ENCODE measurements at regions not wholly inside any gene's neighbourhood (a gene's known extent, or its start where the extent isn't known, plus 50 kb on each side); places are given as distances from the start of the nearest gene placed in this dataset.

DNA sequence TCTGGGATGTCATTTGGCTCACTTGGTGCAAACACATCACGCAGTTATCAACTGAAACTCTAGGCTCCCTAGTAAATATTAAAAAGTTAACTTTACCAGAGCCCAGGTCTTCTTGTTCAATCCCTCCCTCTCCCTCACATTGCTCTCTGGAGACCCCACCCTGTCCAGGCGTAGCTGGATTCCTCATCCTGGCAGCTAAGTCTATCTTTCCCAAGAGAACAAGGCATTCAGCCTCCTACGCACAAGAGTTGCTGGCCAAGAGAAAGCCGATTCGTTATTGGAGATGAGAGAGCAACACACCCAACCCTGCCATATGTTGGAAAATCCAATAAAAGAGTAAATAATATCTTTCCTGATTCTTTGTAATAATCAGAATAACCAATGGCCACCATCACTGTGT, 117.9 kb downstream of the SLC30A10 start:
- CTCF ChIA-PET, result no interaction called here
- POLR2A ChIA-PET, result no interaction called here
- TF ChIP-seq BHLHE40 (IDR thresholded peaks at IDR 0.05; ENCODE audit: borderline replicate concordance), result no peak
- no peak for TF ChIP-seq SUZ12 (IDR thresholded peaks at IDR 0.05)
- TF ChIP-seq TARDBP (IDR thresholded peaks at IDR 0.05), result no peak
- no peak for TF ChIP-seq CTBP1 (IDR thresholded peaks at IDR 0.05; ENCODE audit: borderline replicate concordance)
- no peak for TF ChIP-seq FOXM1 (IDR thresholded peaks at IDR 0.05; ENCODE audit: borderline replicate concordance)
- TF ChIP-seq LEF1 (IDR thresholded peaks at IDR 0.05; ENCODE audit: borderline replicate concordance), result no peak
- no peak for TF ChIP-seq HDGF (IDR thresholded peaks at IDR 0.05; ENCODE audit: borderline replicate concordance)
- no peak for TF ChIP-seq ARNT (IDR thresholded peaks at IDR 0.05)
- no peak for TF ChIP-seq ZNF384 (IDR thresholded peaks at IDR 0.05)
- no peak for TF ChIP-seq FOXK2 (IDR thresholded peaks at IDR 0.05)
- no peak for TF ChIP-seq SP1 (IDR thresholded peaks at IDR 0.05)
- no peak for TF ChIP-seq ELF4 (IDR thresholded peaks at IDR 0.05)
- no peak for TF ChIP-seq FOXA1 (IDR thresholded peaks at IDR 0.05)
- TF ChIP-seq, protein P1, sequence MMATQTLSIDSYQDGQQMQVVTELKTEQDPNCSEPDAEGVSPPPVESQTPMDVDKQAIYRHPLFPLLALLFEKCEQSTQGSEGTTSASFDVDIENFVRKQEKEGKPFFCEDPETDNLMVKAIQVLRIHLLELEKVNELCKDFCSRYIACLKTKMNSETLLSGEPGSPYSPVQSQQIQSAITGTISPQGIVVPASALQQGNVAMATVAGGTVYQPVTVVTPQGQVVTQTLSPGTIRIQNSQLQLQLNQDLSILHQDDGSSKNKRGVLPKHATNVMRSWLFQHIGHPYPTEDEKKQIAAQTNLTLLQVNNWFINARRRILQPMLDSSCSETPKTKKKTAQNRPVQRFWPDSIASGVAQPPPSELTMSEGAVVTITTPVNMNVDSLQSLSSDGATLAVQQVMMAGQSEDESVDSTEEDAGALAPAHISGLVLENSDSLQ (IDR thresholded peaks at IDR 0.05), result no peak
- no peak for TF ChIP-seq L3MBTL2 (conservative IDR thresholded peaks at IDR 0.05)
- TF ChIP-seq NFRKB (IDR thresholded peaks at IDR 0.05), result no peak
- no peak for DNase-seq (ENCODE audit: extremely low spot score)

DNA sequence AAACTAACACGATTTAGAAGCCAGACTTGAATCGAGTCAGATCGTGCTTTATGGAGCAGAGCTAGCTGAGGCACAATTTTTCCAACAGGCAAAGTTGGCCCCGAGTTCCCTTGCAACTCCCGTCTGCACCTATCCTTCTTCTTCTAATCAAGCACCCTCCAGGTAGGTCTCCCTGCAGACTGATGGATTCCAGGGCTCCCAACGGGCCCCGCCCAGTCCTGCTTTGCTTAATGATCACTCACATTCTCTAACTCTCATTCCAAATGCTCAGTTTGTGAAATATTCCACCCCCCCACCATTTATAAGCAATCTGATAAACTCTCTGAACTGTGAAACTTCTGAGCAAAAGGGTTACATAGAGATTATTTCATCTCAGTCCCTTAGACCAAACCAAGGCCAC, 119.6 kb downstream of the SLC30A10 start:
- DNase-seq (ENCODE audit: extremely low spot score), result no peak
- TF ChIP-seq BHLHE40 (IDR thresholded peaks at IDR 0.05; ENCODE audit: borderline replicate concordance) (no peak), ARNT (IDR thresholded peaks at IDR 0.05) (no peak), LEF1 (IDR thresholded peaks at IDR 0.05; ENCODE audit: borderline replicate concordance) (no peak), SUZ12 (IDR thresholded peaks at IDR 0.05) (no peak), SP1 (IDR thresholded peaks at IDR 0.05) (no peak), TARDBP (IDR thresholded peaks at IDR 0.05) (no peak), CTBP1 (IDR thresholded peaks at IDR 0.05; ENCODE audit: borderline replicate concordance) (no peak), ELF4 (IDR thresholded peaks at IDR 0.05) (no peak), L3MBTL2 (conservative IDR thresholded peaks at IDR 0.05) (no peak), ZNF384 (IDR thresholded peaks at IDR 0.05) (no peak), NFRKB (IDR thresholded peaks at IDR 0.05) (no peak), HDGF (IDR thresholded peaks at IDR 0.05; ENCODE audit: borderline replicate concordance) (no peak), FOXK2 (IDR thresholded peaks at IDR 0.05) (no peak), FOXA1 (IDR thresholded peaks at IDR 0.05) (no peak), FOXM1 (IDR thresholded peaks at IDR 0.05; ENCODE audit: borderline replicate concordance) (no peak)
- TF ChIP-seq, protein P1 (IDR thresholded peaks at IDR 0.05), result no peak
- CTCF ChIA-PET, result interaction anchor here (0.6 kb wide), 1 partner anchor 190 kb away, joined by 3 read pairs; no protein-coding TSS in a partner anchor
- POLR2A ChIA-PET, result no interaction called here

DNA sequence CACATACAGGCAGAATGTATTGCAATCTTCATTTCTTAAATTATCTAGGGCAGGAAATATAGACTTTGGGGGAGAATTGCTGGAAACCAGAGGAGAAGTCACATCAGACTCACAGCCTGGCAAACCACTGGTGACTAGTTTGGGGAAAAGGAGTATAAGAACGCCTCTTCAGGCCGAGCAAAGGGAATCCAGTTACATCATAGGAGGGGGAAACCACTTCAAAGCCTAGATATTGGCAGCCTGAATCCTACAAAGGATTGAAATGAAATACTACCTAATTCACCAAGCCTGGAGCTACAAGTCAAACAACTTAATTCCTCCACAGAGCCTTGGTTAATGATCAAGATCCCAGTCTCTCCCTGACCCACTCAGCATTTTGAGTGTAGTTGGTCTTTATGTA, 121.7 kb downstream of the SLC30A10 start:
- TF ChIP-seq TARDBP (IDR thresholded peaks at IDR 0.05) (no peak), ZNF384 (IDR thresholded peaks at IDR 0.05) (no peak), FOXK2 (IDR thresholded peaks at IDR 0.05) (no peak), NFRKB (IDR thresholded peaks at IDR 0.05) (no peak), ELF4 (IDR thresholded peaks at IDR 0.05) (no peak), FOXA1 (IDR thresholded peaks at IDR 0.05) (no peak), LEF1 (IDR thresholded peaks at IDR 0.05; ENCODE audit: borderline replicate concordance) (no peak), HDGF (IDR thresholded peaks at IDR 0.05; ENCODE audit: borderline replicate concordance) (no peak), CTBP1 (IDR thresholded peaks at IDR 0.05; ENCODE audit: borderline replicate concordance) (no peak), L3MBTL2 (conservative IDR thresholded peaks at IDR 0.05) (no peak), FOXM1 (IDR thresholded peaks at IDR 0.05; ENCODE audit: borderline replicate concordance) (no peak), BHLHE40 (IDR thresholded peaks at IDR 0.05; ENCODE audit: borderline replicate concordance) (no peak)
- DNase-seq (ENCODE audit: extremely low spot score), result no peak
- CTCF ChIA-PET, result interaction anchor here (1.1 kb wide), 1 partner anchor 9 kb away, joined by 3 read pairs; no protein-coding TSS in a partner anchor
- POLR2A ChIA-PET, result no interaction called here

DNA sequence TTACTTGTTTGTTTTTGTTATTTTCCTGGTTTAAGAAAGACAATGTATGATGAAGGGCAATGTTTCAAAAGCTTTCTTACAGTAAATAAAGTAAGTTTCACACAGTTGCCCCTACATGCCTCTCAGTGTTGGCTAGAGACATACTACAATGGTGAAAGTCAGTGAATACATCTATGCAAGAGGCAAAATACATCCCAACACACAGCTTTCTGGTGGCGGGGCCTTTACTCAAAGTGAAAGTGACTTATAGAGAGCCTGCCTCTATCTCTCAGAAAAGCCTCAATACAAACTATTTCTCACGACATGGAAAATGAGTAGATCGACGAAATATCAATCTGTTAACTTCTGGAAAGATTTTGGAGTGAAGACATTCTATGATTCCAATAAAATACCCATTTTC, 122.3 kb downstream of the SLC30A10 start:
- CTCF ChIA-PET, result no interaction called here
- TF ChIP-seq TARDBP (IDR thresholded peaks at IDR 0.05) (no peak), ELF4 (IDR thresholded peaks at IDR 0.05) (no peak), FOXM1 (IDR thresholded peaks at IDR 0.05; ENCODE audit: borderline replicate concordance) (no peak), CTBP1 (IDR thresholded peaks at IDR 0.05; ENCODE audit: borderline replicate concordance) (no peak), ARNT (IDR thresholded peaks at IDR 0.05) (no peak), BHLHE40 (IDR thresholded peaks at IDR 0.05; ENCODE audit: borderline replicate concordance) (no peak), FOXA1 (IDR thresholded peaks at IDR 0.05) (no peak), SP1 (IDR thresholded peaks at IDR 0.05) (no peak), ZNF384 (IDR thresholded peaks at IDR 0.05) (no peak), SUZ12 (IDR thresholded peaks at IDR 0.05) (no peak), FOXK2 (IDR thresholded peaks at IDR 0.05) (no peak), LEF1 (IDR thresholded peaks at IDR 0.05; ENCODE audit: borderline replicate concordance) (no peak), L3MBTL2 (conservative IDR thresholded peaks at IDR 0.05) (no peak), NFRKB (IDR thresholded peaks at IDR 0.05) (no peak), HDGF (IDR thresholded peaks at IDR 0.05; ENCODE audit: borderline replicate concordance) (no peak)
- TF ChIP-seq, protein P1 (IDR thresholded peaks at IDR 0.05), result no peak
- DNase-seq (ENCODE audit: extremely low spot score), result no peak
- POLR2A ChIA-PET, result no interaction called here

DNA sequence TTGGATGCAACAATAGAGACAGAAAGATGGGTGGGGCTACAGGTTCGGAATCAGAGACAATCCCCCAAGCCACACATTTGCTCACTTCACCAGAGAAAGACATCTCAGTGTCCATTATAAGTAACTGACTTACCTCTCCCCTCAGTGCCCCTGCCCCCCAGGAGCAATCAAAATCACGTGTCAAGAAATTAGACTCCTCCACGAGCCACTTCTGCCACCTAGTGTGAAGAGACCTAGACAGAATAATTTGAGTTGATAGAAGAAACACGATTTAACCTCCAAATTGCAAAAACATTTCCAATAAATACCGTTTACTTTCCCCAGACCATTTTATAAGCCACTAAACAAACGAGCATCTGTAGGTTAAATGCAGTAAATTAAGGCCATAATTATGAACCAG, 123.2 kb downstream of the SLC30A10 start:
- TF ChIP-seq NFRKB (IDR thresholded peaks at IDR 0.05), result no peak
- no peak for TF ChIP-seq FOXA1 (IDR thresholded peaks at IDR 0.05)
- TF ChIP-seq CTBP1 (IDR thresholded peaks at IDR 0.05; ENCODE audit: borderline replicate concordance), result no peak
- TF ChIP-seq ELF4 (IDR thresholded peaks at IDR 0.05), result no peak
- TF ChIP-seq, protein P1 (IDR thresholded peaks at IDR 0.05), result no peak
- TF ChIP-seq SP1 (IDR thresholded peaks at IDR 0.05), result no peak
- TF ChIP-seq BHLHE40 (IDR thresholded peaks at IDR 0.05; ENCODE audit: borderline replicate concordance), result no peak
- TF ChIP-seq SUZ12 (IDR thresholded peaks at IDR 0.05), result no peak
- TF ChIP-seq ARNT (IDR thresholded peaks at IDR 0.05), result no peak
- TF ChIP-seq ZNF384 (IDR thresholded peaks at IDR 0.05), result no peak
- TF ChIP-seq FOXM1 (IDR thresholded peaks at IDR 0.05; ENCODE audit: borderline replicate concordance), result no peak
- no peak for TF ChIP-seq HDGF (IDR thresholded peaks at IDR 0.05; ENCODE audit: borderline replicate concordance)
- CTCF ChIA-PET, result interaction anchor here (0.6 kb wide), 1 partner anchor 9 kb away, joined by 4 read pairs; no protein-coding TSS in a partner anchor
- DNase-seq (ENCODE audit: extremely low spot score), result no peak
- POLR2A ChIA-PET, result no interaction called here

Data from HEK293T (cell line).